SHP77 treated with DMSO at 0.1 percent for 48 hours (cell line): ENCODE measurements at regions not wholly inside any gene's neighbourhood (a gene's known extent, or its start where the extent isn't known, plus 50 kb on each side); places are given as distances from the start of the nearest gene placed in this dataset.

Experiments
- DNase-seq: peaks from one replicate; lab custom pipeline; 2025; lab: John Stamatoyannopoulos, UW

DNA sequence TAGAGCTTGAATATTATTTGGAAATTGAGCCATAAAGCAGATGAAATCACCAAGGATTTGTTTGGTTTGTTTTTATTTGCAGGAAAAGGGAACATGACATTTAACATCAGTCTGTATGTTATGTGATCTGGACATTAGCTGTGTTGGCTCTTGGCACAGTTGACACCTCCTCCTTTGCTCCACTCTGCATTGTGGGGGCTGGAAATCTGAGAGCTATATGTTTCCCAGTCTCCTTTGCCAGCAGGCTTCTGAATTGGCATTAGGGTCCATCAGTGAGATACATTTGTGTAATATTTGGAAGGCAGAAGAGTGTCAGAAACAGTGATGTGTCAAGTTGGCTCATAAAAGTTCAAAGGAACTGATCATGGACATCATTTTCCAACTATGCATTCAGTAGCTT is 322.1 kb upstream of the ATP2B1 start:
- DNase-seq: no peak

DNA sequence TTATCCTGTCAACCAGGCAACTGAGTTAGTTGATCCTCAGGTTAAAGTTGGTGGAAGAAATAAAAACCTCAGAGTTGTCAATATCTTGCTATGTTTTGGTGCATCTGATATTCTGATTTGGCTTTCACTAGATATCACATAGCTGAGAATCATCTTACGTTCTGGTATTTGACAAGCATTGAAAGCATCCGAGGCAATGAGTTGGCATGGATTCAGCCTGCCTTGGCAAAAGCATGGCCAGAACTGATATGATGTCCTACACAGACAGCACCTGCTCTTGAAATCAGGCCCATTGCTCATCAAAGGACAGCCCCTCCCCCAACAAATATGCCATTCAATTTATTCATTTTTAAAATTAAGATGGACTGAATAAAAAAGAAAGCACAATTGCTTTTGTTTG is 320.7 kb upstream of the ATP2B1 start:
- peak; percentile 23 for DNase-seq

DNA sequence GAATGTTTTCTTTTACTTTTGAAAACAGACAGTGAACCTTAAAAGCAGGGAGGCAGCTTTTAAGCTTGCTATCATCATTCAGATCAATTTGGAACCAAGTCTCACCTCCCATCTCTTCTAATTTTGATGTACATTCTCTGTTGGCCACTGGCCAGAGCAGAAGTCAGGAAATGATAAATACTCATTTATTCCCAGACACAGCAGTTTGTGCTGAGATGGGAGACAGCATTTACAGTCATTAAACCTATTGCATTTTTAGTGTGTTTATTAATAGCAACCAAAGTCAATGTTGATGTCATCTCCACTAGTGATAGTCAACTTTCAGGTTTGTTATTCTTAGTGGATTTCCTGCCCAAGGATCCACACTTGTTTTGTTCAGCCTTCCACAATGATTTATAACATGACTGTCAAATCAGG is 320.0 kb upstream of the ATP2B1 start:
- peak; percentile 4 for DNase-seq

DNA sequence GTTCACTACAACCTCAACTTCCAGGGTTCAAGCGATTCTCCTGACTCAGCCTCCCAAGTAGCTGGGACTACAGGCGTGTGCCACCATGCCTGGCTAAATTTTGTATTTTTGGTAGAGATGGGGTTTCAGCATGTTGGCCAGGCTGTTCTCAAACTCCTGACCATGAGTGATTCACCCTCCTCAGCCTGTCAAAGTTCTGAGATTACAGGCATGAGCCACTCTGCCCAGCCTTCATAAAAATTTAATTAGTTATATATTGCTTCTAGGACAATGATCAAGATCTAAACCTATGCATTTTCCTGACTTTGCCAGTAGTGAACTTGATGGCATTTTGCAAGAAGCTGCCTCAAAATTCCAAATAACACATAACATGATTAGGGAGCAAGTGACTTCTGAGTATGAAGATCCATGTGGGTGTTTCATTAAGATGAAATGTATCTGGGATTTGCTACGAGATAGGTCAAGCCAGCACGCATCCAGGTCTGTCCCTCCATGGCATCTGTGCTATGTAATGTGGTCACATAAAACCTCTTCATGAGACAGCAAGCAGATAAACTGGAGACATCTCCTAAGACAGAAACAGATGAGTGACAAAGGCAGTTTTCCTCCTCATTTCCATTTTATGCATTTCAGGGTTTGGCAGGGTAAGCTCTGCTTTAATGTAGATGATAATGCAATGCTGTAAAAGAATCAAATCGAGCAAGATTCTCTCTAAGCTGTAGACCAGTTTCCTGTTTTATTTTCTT is 319.4 kb upstream of the ATP2B1 start:
- no peak for DNase-seq

DNA sequence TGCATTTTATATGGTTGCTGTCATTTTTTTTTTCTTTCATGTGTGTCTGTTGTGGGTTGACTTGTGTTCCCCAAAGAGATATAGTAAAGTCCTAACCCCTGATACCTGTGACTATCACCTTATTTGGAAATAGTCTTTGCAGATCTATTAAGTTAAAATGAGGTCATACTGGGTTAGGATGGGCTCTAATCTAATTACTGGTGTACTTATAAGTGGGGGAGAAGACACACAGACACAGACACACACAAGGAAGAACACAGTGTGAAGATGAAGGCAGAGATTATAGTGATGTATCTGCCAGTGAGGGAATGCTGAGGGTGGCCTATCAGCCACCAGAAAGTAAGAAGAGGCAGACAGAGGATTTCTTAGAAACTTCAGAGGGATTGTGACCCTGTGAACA is 318.4 kb upstream of the ATP2B1 start:
- DNase-seq: no peak

DNA sequence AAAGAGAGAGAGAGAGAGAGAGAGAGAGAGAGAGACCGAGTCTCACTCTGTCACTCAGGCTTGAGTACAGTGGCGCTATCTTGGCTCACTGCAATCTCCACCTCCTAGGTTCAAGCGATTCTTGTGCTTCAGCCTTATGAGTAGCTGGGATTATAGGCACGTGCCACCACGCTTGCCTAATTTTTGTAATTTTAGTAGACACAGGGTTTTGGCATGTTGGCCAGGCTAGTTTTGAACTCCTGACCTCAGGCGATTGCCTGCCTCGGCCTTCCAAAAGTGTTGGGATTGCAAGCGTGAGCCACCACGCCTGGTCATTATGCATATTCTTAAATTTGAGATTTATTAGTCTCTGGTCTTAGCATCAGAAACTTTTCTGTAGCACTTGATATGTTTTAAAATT is 317.9 kb upstream of the ATP2B1 start:
- DNase-seq: no peak

DNA sequence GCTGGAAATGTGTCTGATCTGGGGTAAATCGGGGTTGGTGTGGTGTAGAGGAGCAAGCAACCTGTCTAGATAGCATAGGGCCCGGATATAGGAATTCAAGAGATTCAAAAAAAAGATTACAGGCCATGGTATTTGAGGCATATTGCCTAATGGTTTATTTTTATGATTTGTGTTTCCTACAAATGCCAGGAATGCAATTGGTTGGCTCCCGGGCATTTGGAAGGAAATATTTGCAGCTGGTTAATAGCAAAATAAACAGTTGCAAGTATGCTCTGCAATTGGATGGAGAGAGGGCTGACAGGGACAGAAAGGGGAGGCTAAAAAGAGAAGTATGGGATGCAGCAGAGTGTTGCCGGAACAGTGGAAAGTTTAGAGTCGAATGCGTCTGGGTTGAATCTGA is 315.6 kb upstream of the ATP2B1 start:
- no peak for DNase-seq

DNA sequence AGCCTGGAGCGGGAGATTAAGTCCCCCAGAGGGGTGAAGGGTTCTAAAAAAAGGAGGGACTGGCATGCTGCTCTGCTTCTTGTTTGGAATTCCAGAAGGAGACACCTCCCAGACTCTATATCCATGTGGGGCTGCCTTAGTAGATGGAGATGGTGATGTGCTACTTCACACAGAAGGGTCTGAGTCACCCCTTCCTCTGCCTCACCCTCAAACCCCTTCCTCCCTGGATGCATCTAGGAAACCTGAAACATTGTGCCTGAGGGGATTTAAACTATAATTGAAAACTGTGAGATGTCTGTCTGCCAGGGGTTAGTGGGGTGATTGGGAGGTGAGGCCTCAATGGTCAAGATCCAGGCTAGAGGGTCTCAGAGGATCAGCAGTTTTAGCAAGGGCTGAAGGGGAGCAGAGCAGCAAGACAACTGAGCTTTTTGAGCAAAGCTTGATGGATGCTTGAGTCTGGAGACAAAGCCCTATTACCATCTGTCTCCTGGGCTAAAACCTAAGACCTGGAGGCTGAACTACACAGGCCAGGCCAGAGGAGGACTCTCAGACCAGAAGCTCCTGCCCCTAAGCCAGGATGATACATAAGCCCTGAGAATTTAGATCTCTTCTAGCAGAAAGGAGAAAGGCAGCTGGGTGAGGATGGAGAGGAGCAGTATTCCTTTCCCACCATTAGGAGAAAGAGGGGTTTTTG is 314.7 kb upstream of the ATP2B1 start:
- no peak for DNase-seq

DNA sequence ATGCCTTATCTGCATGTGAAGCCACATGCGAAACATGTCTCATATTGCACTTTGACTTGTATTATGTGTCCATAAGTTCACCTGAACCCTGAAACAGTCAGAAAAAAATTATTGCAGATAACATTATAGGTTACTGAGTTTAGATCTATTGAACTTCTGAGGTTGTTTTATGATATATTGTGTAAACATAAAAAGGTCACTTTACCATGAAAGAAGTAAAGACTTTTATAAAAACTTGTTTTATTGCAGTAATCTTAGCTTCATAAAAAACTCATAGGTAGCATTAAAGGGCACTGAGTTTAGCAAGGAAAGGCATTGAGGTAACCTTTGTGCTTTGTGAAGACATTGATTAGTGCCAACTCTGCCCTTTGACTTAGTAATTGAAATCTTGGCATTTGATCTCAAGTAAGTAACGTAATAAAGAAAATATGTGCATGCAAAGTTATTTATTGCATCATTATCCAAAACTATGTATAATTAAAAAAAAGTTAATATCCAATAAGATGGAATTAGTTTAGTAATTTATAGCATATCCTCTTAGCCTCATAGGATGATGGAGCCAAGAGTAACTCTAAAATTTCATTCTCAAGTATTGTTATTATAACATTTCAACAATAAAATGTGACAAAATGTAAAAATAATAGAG is 313.3 kb upstream of the ATP2B1 start:
- no peak for DNase-seq

DNA sequence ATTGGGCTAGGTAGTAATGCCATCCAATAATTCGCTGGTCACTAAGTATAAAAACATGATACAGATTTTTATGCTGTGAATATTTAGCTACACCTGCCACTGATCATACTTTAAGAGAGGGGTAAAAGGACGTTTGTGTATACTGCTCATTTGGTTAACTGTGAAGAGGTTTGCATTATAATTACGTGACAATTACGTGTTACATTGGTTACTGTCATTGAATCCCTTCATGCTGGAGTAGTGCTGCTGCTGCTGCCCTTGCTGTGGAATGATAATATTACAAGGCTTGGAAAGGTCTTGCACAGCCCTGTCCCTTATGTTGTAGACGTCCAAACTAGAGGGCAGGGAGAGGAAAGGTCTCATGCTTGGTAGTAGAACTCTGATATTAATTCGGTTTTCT is 312.2 kb upstream of the ATP2B1 start:
- no peak for DNase-seq

DNA sequence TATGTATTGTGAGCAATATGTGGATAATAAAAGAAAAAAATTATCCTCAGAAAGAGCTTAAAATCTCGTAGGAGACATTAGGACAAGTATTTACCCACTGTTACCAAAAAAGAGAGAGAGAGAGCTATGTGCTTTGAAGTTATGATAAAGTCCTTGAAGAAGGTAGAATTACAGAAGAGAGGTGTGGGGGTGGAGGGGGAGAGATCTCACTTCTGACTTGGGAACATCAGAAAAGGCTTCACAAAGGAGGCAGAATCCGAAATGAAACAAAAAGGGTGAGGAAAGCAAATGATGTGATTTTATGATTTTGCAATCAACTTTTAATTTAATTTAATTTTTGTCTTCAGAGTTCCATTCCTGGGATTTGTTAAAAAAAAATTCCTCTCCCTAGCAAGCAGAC is 311.8 kb upstream of the ATP2B1 start:
- DNase-seq: no peak

DNA sequence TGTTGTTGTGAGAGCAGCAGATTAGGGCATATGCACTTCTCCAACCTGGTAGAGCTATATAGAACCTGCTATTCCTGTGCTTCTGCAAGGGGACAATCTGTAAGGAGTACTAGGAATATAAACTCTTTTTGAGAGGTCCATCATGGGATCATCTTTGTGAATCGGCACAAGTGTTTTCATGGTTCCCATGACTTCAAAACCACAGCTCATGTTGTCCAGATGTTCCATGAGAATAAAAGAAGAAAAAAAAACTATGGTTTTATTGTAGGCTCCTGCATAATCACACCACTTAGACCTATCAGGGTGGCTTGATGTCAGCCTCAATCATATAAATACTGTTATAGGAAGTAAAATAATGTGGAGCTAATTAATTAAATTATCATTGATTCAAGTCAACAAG is 311.4 kb upstream of the ATP2B1 start:
- DNase-seq: no peak

DNA sequence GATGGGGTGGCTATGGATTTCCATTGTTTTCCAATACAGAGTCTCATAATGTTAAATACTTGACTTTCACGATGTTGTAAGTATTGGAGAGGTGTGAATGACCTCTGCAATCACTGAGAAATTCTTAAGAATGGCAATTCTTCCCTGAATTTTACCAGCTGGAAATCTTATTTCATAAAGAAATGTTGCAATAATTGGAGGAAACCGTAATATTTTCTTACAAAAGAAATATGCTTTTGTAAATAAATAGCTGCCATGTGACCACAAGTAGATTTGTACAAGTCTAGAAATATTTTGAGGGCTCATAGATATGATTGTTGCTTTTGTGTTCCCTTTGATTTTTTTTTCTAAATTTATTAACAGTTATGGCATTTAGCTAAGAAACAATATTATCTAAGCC is 308.7 kb upstream of the ATP2B1 start:
- no peak for DNase-seq

DNA sequence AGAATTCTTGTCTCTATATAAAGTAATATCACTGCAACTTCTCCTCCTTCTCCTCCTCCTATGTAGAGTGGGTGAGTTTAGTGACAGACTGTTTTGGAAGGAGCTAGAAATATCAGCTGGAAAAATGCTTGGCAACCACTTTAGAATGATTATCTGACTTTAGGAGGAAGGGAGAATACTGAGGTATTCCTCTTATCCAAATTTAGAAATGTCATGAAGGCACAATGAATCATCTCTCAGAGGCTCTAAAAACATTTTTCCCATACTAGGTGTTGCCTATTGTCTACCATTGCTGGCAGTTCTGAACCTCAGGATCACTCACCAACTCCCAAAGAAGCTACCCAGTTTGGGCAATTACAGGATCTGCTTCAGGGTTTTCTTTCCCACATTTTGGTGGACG is 306.6 kb upstream of the ATP2B1 start:
- DNase-seq: no peak

DNA sequence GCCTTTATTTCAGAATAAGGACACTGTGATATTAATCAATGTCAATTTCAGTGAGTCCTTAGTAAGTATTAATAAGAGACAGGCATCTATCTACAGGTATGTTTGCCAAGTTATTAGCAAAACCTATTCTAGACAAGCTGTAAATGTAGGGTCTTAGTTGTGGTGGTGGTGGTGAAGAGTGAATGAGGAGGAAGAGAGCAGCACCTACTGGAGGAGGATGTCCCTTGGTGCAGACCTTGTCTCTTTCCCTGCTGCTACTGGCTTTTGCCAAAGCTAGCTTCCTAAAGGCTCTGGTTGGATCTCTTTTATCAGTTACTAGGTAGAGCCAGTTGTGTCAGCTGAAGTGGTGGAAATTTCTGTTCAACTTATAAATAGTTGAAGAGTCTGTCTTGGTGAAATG is 304.8 kb upstream of the ATP2B1 start:
- DNase-seq: no peak

DNA sequence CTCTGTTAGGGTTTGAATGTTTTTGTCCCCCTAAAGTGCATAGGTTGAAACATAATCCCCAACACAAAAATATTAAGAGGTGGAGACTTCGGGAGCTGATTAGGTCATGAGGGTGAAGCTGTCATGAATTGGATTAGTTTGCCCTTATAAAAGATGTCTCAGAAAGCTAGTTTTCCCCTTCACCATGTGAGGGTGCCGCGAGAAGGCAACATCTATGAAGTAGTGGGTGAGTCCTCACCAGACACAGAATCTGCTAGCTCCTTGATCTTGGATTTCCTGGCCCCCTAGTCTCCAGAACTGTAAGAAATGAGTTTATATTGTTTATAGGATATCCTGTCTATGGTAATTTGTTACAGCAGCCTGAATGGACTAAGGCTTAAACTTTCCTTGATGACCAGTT is 301.5 kb upstream of the ATP2B1 start:
- DNase-seq: no peak

DNA sequence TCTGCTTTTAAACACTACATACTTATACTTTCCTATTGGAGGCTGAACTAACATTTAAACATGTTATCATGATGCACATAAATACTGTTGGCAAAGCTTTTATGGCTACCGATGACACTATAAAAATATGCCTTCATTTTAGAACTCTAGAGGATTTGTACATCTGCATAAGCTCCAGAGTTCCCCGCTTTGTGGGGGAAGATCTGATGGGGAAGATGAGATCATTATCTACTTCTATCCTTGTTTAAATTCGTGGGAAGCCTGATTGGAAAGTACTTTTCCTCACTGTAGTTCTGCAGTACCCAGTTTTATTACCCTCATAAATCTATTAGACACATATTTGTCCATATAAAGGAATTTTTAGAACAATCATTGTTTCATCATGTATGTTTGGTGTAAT is 299.6 kb upstream of the ATP2B1 start:
- no peak for DNase-seq

DNA sequence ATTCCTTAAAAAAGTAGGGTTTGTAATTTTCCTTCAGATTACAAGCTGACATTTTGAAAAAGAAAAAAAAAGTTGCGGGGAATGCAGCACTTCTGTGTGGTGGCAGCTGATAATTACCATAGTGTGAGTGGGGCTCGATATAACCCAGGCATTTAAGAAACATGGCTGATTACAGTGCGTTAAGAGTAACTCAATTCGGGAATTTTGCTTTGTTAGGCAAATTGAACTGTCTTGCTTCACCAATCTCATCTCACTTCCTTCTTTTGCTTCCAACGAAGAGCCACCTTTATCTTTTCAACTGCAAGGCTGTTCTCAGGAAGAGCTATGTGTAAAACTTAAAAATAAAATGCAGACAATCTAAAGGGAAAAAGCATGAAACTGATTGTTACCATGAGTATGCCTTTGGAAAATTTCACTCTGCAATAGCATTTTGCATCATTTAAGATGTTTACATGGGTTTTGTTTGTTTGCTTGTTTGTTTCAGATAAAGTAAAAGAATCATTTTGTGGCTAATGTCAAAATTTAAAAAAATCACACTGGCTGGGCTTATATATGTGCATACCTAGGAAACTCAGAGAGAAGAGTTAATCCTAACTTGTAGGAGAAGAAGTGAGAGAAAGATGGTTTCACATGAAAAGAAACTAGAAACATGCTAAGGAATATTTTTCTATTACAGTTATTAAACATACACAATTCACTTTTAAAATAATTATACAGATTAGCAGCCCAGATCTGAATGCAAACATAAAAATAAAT is 295.9 kb upstream of the ATP2B1 start:
- no peak for DNase-seq

DNA sequence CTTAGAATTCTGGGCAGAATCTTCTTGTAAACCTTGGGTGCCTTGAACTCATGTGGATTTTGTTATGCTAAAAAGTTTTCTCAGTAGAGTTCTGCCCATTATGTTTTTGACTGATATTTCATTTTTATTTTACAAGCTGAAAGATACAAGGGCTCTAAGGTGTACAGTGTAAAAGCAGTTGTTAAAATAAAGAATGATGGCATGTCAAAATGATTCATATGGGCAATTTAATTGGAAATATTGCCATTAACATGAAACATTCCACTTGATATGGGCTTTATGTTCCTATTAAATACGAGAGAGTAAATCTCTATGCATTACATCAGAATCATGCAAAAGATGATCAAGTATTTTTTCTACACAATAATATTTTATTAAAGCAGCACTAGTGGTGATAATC is 295.1 kb upstream of the ATP2B1 start:
- no peak for DNase-seq

DNA sequence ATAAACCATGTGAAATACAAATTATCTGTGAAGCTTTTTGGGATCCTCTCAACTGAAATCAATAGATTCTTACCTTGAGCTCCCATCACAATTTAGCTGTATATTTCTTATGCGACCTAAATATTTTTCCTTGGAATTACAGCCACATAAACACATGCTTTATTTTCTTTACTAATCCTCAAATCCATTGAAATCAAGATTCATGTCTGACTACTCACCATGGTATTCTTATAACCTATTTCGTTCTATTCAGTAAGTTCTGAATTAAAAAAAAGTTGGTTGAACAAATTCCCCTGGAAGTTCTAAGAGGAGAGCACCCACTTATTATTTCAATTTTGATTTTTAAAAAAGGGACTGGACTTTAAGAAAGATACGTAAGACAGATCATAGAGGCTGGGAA is 292.1 kb upstream of the ATP2B1 start:
- no peak for DNase-seq

DNA sequence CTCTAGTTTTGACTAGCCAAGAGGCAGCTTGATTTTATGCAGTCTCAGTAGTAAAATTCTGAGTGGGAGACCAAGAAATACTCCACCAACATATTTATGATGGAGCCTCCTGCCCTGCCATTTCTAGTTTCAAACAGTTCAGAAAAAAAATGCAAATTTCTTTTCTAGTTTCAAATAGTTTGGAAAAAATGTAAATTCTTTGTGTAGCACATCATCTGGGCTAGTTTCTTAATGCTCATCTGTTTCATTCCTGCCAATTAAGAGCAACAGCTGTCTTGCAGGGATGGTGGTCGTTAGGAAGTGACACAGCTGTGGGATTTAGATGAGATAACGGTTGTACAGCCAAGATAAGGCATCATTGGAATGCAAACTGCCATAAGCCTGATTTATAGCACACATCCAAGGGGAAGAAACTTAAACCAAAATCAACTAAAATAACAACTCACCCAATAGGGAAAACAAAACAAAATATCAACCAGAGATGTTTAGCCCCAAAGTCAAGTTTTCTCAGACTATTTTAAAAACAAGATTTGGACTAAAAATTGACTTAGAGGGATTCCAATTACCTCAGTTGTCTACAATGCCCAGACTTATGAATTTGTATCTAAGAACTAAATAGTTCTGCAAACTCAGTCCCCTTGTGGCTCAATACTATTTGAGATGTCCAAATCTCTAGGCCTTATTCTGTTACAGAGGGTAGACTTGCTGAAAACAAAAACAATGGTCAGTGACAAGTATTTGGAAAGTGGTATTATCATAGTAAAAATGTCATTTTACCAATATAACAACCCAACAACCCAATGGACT is 291.3 kb upstream of the ATP2B1 start:
- no peak for DNase-seq

DNA sequence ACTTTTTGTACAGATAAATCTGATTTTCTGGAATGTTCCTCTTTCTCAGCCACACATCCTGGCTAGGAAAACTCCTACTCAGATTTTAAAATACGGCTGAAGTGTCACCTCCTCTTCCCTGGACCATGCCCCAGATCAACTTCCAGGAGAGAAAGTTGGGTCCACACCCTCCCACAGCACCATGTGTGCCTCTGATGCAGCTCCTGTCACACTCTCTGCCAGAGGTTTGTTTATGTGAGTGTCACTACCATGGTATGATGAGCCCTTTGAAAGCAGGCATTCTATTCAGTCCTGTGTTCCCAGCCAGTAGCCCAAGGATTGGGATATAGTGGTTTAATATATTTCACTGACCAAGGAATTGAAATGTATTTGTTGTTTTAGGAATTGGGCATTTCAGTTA is 287.2 kb upstream of the ATP2B1 start:
- DNase-seq: no peak
